Ascending aorta (tissue), 2 donors: ENCODE measurements at regions not wholly inside any gene's neighbourhood (a gene's known extent, or its start where the extent isn't known, plus 50 kb on each side); places are given as distances from the start of the nearest gene placed in this dataset.

Experiments used
- DNase-seq, 2 donors: peaks; one replicate each; pipeline ENCODE4 v3.0.0-alpha.2; 2019; ENCODE audit warnings: low spot score in 2 of 2
- H3K27ac ChIP-seq, 2 donors: fragments of 200-600 bp; sonication (generic); one replicate each; pipeline ENCODE4 v1.5.1; 2016 to 2017; ENCODE audit warnings: mild to moderate bottlenecking in 1 of 2
- H3K27me3 ChIP-seq: fragments of 200-600 bp; sonication (generic); one replicate; pipeline ENCODE4 v1.5.1; 2017
- H3K36me3 ChIP-seq, 2 donors: fragments of 200-600 bp; sonication (generic); one replicate each; pipeline ENCODE4 v1.5.1; 2016
- H3K4me1 ChIP-seq, 2 donors: fragments of 200-600 bp; sonication (generic); one replicate each; pipeline ENCODE4 v1.5.1; 2016 to 2017; ENCODE audit warnings: mild to moderate bottlenecking in 1 of 2
- H3K4me3 ChIP-seq, 2 donors: fragments of 200-600 bp; sonication (generic); one replicate each; pipeline ENCODE4 v1.5.1; 2016 to 2017; ENCODE audit warnings: mild to moderate bottlenecking in 1 of 2
- H3K9me3 ChIP-seq, 2 donors: fragments of 200-600 bp; sonication (generic); one replicate each; pipeline ENCODE4 v1.5.1; 2016
- intact Hi-C: fragments of 100-400 bp; cut with DNase I; formaldehyde crosslinking; loops from one replicate; pipeline ENCODE4 v1.15.1; 2023
- TF ChIP-seq, protein P1 (sequence below), 3 experiments: fragments of 200-600 bp in 2 of 3; fragments of 450-650 bp in 1 of 3; sonication (generic) in 2 of 3; IDR thresholded peaks; one replicate each; pipeline ENCODE4 v1.5.1; 2016 to 2019; ENCODE audit warnings: antibody characterized with exemption in 3 of 3, mild to moderate bottlenecking in 1 of 3, moderate library complexity in 1 of 3

- TF ChIP-seq, protein P1, sequence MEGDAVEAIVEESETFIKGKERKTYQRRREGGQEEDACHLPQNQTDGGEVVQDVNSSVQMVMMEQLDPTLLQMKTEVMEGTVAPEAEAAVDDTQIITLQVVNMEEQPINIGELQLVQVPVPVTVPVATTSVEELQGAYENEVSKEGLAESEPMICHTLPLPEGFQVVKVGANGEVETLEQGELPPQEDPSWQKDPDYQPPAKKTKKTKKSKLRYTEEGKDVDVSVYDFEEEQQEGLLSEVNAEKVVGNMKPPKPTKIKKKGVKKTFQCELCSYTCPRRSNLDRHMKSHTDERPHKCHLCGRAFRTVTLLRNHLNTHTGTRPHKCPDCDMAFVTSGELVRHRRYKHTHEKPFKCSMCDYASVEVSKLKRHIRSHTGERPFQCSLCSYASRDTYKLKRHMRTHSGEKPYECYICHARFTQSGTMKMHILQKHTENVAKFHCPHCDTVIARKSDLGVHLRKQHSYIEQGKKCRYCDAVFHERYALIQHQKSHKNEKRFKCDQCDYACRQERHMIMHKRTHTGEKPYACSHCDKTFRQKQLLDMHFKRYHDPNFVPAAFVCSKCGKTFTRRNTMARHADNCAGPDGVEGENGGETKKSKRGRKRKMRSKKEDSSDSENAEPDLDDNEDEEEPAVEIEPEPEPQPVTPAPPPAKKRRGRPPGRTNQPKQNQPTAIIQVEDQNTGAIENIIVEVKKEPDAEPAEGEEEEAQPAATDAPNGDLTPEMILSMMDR (IDR thresholded peaks at IDR 0.05) = no peak
- Histone ChIP-seq H3K27me3 (no peaks in the 10 kb centered on the region), H3K36me3 (no peaks in the 10 kb centered on the region), H3K4me1 (peaks cover 17 to 67% of the 10 kb centered on the region in 2 donors), H3K27ac (peak overlapping the region; percentile 55 to 79), H3K9me3 (no peaks in the 10 kb centered on the region), H3K4me3 (no peak overlapping the region)
- intact Hi-C loops = loop anchor here (5.0 to 10.0 kb wide), 4 partner anchors 45 to 1057 kb away; partner anchors contain the start of genes PLK2 and SETD9
- no peak for DNase-seq
Measured at GRCh38 chr5:57407391-57407790, 75.2 kb downstream of the ACTBL2 start.

GRCh38 chr5:57406641-57407040 is 76.0 kb downstream of the ACTBL2 start:
- TF ChIP-seq, protein P1 (IDR thresholded peaks at IDR 0.05) = no peak
- Histone ChIP-seq H3K9me3 (no peaks in the 10 kb centered on the region), H3K27me3 (no peaks in the 10 kb centered on the region), H3K27ac (peak overlapping the region; percentile 55 to 79), H3K4me1 (peaks cover 17 to 60% of the 10 kb centered on the region in 2 donors), H3K36me3 (no peaks in the 10 kb centered on the region), H3K4me3 (no peak overlapping the region)
- intact Hi-C loops = loop anchor here (5.0 to 10.0 kb wide), 4 partner anchors 46 to 1058 kb away; partner anchors contain the start of genes PLK2 and SETD9
- DNase-seq = no peak

DNA sequence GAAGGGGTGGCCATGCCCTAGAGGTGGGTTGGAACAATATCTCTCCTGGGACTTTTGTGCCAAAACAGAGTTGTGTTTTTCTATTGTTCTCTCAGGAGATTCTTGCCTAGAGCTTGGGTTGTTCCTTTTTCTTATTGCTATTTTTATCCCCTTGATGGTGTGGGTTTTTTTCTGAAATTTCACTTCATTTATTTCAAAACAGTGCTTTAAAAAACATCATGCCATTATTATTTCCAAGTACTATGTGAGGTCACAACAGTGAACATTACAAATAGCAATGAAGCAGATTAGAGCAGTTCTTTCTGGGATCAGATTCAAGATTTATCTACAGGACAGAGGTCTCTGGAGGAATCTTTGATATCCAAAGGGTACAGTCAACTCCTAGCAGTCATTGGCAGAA is 76.6 kb downstream of the ACTBL2 start:
- Histone ChIP-seq H3K27me3 (no peaks in the 10 kb centered on the region), H3K9me3 (no peaks in the 10 kb centered on the region), H3K27ac (peak overlapping the region; percentile 55 to 79), H3K4me3 (no peak overlapping the region), H3K4me1 (peaks cover 14 to 53% of the 10 kb centered on the region in 2 donors), H3K36me3 (no peaks in the 10 kb centered on the region)
- TF ChIP-seq, protein P1 (IDR thresholded peaks at IDR 0.05) = no peak
- DNase-seq = no peak
- intact Hi-C loops = loop anchor here (5.0 to 10.0 kb wide), 4 partner anchors 46 to 1059 kb away; partner anchors contain the start of genes PLK2 and SETD9

DNA sequence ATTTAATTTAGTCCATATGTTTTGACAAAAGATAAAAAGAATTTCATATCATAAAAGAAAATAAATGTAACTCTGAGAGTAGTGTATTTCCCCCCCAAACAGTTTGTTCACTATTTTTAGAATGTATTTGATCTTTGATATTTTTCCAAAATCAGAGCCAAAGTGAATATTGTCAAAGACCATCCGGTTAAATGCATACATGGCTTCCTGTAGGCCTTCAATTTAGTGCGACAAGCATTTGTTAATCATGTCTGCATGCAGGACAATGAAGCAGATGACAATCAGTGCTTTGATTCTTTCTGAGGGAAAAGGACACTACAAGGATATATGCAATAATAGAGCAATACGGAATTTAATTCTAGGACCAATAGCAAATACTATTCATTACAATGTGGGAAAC is 79.8 kb downstream of the ACTBL2 start:
- H3K4me1 ChIP-seq = peaks cover 4 to 25% of the 10 kb centered on the region in 2 donors
- no peaks in the 10 kb centered on the region for H3K36me3 ChIP-seq
- no peak overlapping the region for H3K27ac ChIP-seq
- no peak for DNase-seq
- H3K27me3 ChIP-seq = no peaks in the 10 kb centered on the region
- TF ChIP-seq, protein P1 (IDR thresholded peaks at IDR 0.05) = no peak
- H3K4me3 ChIP-seq = no peak overlapping the region
- intact Hi-C loops = loop anchor here (10.0 kb wide), 3 partner anchors 292 to 1062 kb away; partner anchors contain the start of genes PLK2 and SETD9
- no peaks in the 10 kb centered on the region for H3K9me3 ChIP-seq

DNA sequence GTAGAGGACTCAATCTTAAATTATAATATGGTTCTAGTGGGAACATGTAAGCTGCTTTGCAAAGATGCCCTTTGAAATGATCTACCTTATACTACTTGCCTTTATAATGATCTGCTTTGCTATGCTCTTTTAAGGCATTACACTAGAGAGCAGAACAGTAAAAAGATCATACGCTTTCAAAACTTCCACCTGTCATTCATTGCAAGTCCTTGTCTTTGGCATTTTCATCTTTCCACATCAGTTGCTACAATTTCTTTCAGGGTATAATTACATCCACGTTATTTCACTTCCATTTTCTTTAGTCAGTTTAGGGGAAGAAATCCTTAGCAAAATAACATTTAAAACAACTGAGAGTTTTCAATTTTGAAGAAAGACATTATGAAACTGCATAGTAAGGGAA is 80.3 kb downstream of the ACTBL2 start:
- intact Hi-C loops = loop anchor here (10.0 kb wide), 3 partner anchors 292 to 1062 kb away; partner anchors contain the start of genes PLK2 and SETD9
- H3K36me3 ChIP-seq = no peaks in the 10 kb centered on the region
- TF ChIP-seq, protein P1 (IDR thresholded peaks at IDR 0.05) = no peak

More for the DNA sequence above, 80.3 kb downstream of the ACTBL2 start:
- DNase-seq = no peak
- Histone ChIP-seq H3K4me3 (no peak overlapping the region), H3K9me3 (no peaks in the 10 kb centered on the region), H3K27me3 (no peaks in the 10 kb centered on the region), H3K4me1 (peaks cover 4 to 21% of the 10 kb centered on the region in 2 donors), H3K27ac (no peak overlapping the region)
